GM12873 (cell line): ENCODE measurements at regions not wholly inside any gene's neighbourhood (a gene's known extent, or its start where the extent isn't known, plus 50 kb on each side); places are given as distances from the start of the nearest gene placed in this dataset.

Experiments
- CTCF ChIP-seq: IDR thresholded peaks from 2 replicates; pipeline ENCODE4 v1.5.1; 2012; ENCODE audit warnings: low read depth, mild to moderate bottlenecking, moderate library complexity, low read length, control low read depth; ENCODE audit not compliant: insufficient read depth; ENCODE audit errors: missing control alignments

GRCh38 chr7:155867280-155867679, 55.0 kb upstream of the SHH start:
- no peak for TF ChIP-seq CTCF

- TF ChIP-seq CTCF = no peak
Measured at GRCh38 chr7:155865830-155866525, 53.7 kb upstream of the SHH start.

GRCh38 chr7:155864991-155865690, 52.9 kb upstream of the SHH start:
- no peak for TF ChIP-seq CTCF

GRCh38 chr7:155864271-155864985, 52.2 kb upstream of the SHH start:
- TF ChIP-seq CTCF = no peak

- no peak for TF ChIP-seq CTCF
Measured at GRCh38 chr7:155863721-155864151, 51.5 kb upstream of the SHH start.

- TF ChIP-seq CTCF = peak; percentile 60
Measured at GRCh38 chr7:155862123-155862892, 50.0 kb upstream of the SHH start.
